HG02970 (cell line): ENCODE measurements at regions not wholly inside any gene's neighbourhood (a gene's known extent, or its start where the extent isn't known, plus 50 kb on each side); places are given as distances from the start of the nearest gene placed in this dataset.

ENCODE experiments used
- ATAC-seq: cut with Tn5 transposase; IDR thresholded peaks from one replicate; pipeline ENCODE4 v1.9.1; 2021; ENCODE audit warnings: mild to moderate bottlenecking, moderate library complexity, moderate number of reproducible peaks; ENCODE audit not compliant: unreplicated experiment, low FRiP score

DNA sequence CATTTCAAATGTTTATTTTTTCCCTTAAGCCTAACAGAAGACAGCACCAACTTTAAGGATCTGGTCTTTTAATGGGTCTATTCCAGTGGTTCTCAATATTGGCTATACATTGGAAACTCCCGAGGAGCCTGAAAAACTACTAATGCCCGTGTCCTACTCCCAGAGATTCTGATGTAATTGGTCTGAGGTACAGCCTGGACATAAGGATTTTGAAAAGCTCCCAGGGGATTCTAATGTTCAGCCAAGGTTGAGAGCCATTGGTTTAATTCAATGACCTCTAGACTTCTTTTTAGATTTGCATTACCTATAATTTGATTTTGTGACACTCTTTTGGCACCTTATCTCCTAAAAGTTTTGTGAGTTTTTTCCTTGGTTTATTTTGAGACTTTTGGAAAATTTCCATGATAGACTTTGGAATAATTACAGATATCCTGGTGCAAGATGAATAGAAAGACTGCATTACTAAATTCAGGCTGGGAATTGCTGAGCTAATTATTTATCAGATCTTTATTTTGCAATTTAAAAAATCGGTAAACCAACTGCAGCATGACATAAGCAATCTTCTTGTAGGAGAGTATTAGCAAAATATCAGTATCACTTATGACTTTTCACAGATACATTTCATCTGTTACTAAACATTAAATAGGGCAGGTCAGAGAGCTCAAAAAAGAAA lies 91.5 kb upstream of the ELL2 start:
- no peak for ATAC-seq

DNA sequence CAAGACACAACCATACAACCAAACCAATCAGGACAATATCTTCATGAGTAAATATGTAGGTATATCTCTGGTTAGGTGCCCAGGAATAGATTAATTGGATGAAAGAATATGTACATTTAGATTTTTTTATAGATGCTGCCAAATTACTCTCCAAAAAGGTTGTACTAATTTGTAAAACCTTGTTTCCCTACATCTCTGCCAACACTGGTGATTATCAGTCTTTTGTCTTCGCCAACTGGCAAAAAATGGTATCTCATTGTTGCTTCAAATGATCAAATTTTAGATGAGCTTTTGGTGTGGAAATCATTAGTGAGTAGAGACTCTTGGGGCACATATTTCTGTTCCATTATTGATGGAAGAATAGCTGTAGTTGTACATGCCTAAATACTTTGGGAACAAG lies 90.7 kb upstream of the ELL2 start:
- no peak for ATAC-seq

DNA sequence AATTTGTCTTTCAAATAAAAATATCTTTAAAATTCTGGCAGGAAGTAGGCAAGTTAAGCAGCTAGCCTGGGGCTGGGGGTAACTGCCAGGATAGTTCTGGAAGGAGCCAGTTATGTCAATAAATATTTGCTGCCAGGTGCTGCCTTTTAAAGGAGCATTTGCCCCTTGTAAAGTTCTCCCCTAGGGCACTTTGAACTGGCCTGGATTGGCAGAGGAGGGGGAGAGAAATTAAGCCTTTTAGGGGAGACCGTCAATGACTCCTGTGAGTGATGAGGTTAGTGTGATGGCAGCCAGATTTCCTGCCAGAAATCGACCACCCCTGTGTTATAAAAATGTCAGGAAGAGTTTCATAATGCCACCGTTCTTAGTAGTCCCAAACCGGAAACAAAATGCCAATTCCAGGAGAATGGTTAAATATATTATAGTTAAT lies 89.8 kb upstream of the ELL2 start:
- no peak for ATAC-seq

DNA sequence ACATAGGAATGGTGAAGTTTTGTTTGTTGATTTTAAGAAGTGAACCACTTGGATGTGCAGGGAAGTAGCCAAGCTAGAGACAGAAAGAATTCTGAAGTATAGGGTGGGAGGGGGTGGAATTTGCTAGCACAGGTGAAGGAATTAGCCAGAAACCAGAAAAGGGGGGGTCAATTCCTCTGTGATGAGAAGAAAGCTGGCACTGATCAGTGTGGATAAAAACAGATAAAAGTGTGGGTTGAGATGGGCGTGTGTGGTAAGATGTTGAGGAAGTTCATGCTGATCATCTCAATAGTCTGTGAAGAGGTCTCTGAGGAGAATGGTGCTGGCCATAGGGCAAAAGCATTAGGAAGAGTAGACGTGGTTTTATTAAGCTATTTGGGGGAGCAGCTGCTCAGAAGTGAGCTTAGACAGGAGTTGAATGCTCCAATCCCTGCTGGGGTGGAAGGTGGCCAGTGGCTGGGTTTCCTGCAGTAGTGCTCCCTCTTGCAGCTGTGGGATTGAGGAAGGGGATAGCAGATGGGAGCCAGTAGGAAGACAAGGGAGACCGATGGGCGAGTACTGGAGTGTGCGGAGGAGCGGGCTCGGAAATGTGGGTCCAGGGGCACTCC lies 88.7 kb upstream of the ELL2 start:
- ATAC-seq = no peak

DNA sequence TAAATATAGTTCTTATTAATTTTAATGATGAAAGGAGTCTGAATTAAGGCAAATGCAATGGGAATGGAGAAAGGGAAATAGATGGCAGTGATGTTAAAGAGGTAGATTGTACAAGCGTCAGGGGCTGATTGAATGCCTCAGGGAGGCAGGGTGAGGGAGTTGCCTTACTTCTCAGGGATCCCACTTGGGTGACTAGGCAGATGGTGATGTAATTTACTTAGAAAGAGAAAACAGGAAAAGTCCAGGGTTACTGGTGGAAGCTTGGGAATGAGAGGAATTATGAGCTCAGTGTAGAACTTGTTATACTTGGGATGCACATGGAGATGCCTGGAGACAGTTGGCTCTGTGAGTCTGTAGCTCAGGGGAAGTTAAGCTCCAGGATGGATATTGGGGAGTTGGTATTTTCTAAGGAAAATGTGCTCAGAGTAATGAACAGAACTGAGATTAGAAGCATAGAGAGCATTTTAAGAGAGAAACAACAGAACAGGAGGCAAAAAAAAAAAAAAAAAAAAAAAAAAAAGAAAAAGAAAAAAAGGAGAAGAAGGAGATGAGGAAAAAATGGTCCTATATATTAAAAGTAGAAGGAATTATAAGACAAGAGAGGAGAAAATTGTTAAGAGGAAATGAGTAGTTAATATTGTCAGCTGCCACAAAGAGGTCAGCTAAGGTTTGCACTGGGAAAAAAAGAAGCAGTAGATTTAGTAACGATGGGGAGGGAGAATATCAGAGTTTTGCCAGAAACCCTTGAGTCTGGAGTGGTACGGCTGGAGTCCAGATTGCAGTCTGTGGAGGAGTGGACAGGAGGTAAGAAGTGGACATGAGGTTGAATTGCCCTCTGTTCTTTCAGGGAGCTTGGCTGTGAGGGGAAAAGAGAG lies 88.0 kb upstream of the ELL2 start:
- ATAC-seq = no peak

DNA sequence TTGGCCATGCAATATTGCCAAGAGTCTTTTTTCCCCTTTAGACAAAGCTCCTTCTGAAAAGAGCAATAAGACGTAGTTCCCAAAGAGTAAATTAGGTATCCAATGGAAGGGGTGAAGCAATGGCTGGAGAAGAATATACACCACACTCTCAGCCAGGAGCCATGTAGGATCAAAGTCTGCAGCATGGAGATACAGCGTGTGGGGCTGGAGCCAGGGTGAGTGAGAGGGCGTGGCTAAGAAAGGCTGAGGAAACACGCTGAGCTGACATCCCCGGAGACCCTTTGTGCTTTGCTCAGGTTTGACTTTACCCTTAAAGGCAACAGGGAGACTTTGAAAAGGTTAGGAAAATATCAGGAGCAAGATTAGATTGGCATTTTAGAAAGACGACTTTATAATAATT lies 87.1 kb upstream of the ELL2 start:
- no peak for ATAC-seq

DNA sequence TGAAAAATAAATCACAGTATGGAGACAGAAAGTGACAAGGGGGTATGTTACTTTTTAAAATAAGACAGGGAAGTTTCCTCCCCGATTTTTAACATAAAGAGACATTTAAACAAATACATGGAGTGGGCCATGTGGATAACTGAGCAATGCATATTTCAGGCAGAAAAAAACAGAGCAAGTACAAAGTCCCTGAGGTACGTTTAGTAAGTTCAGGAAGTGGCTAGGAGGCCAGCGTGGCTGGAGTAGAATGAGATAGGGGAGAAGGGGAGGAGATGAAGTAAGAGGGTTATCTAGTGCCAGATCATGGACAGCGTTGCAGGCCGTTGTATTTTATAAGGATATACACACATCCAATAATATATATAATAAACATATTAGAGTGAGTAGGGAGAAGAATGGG lies 84.2 kb upstream of the ELL2 start:
- no peak for ATAC-seq

DNA sequence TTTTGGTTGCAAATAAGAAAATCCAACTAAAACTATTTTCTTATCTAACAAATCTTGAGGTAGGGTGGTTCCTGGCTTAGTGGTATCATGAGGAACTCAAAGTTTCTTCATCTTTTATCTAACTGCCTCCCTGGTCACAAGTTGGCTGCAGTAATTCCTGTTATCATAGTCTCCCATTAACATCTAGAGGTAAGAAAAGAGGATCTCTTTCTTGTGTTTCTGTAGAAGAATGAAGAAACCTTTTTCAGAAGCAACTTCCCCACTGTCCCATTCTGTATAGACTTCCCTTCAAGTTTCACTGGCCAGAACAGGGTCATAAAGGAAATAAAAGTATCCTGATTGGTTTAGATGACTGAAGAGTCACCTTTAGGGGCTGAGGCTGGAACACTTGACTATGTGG lies 81.8 kb upstream of the ELL2 start:
- ATAC-seq = no peak

DNA sequence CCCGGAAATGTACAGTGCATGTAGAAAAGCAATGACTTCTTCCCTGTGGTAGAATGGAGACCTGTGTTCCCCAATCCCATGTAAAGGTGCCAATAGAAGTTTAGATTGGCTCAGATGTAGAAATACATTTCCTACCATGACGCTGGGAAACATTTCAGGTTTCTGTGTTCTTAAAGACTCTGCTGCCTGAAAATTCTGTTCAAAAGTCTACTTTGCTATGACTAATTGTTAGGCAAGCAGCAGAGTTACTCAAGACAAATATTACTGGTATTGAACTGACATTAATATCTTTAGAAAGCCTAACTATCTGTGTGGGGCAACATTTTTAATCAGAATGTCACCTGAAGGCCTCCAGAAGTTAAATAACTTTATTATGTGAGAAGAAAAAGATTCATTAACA lies 75.5 kb upstream of the ELL2 start:
- no peak for ATAC-seq

DNA sequence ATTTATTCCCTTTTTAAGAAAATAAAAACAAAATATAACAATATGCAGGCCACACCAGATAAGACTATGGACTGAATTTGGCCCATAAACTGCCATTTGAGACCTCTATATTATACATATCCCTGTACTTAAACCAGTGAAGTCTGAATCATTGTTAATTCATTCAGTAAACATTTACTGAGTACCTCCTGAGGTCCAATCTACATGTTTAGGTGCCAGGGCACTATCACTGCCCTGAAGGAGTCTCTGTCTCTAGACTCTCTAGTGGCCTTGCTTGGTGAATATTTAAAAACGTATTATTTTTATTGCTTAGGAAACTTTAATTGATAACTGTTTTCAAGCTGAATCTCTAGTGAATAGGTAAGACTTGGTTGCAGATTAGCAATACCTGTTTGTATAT lies 74.7 kb upstream of the ELL2 start:
- ATAC-seq = no peak

DNA sequence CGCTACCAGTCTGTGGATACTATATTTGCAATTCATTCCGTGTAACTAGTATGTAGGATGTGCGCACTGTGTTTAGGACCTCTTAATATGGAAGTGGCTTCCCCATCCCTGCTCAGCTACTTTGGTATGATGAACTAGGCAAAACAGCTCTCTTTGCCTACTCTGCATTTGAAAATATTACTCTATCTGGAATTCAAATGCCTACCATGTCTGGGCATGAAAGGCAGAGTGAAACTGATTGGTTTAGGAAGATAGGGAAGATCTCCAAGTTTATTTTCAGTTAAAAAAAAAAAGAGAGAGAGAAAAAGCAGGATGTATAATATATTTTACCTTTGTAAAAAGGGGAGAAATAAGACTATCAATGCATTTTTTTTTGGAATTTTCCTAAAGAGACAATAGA lies 74.1 kb upstream of the ELL2 start:
- no peak for ATAC-seq

DNA sequence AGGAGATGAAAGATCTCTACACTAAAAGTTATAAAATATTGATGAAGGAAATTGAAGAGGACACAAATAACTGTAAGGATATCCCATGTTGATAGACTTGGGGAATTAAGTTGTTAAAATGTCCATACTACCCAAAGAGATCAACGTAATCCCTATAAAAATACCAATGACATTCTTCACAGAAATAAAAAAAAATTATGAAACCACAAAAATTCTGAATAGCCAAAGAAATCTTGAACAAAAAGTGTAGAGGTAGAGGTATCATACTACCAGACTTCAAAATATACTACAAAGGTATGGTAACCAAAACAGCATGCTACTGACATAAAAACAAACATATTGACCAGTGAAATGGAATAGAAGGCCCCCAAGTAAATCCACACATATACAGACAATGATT lies 71.5 kb upstream of the ELL2 start:
- no peak for ATAC-seq

DNA sequence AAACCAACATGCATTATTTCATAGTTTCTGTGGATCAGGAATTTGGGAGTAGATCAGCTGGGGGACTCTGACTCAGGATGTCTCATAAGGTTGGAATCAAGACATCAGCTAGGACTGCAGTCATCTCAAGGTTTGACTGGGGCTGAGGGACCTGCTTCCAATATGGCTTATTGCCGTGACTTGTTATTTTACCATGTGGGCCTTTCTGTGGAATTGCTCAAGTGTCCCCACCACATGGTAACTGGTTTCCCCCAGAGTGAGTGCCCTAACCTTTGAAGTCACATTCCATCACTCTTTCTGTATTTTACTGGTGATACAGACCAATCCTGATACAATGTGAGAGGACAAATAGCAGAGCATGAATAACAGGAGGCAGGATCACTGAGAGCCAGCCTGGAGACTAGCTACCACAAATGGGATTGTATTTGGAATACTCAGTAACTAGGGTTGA lies 70.2 kb upstream of the ELL2 start:
- no peak for ATAC-seq

DNA sequence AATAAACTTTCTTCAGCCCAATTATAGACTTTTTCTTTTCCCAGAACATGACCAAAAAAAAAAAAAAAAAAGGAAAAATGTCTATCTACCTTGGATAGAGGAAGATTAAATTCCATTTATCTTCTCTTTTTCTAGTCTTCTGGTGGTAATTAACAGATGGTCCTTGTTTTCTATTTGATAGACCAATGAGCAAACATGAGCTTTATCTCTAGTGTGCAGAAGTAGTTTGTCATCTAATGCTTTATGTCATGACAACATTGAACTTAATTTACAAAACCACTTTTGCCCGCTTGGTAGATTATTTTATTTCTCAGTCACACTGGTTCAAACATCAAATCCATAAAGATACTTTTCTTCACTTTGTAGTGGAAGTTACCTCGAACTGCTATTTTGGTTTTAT lies 69.5 kb upstream of the ELL2 start:
- ATAC-seq = no peak

DNA sequence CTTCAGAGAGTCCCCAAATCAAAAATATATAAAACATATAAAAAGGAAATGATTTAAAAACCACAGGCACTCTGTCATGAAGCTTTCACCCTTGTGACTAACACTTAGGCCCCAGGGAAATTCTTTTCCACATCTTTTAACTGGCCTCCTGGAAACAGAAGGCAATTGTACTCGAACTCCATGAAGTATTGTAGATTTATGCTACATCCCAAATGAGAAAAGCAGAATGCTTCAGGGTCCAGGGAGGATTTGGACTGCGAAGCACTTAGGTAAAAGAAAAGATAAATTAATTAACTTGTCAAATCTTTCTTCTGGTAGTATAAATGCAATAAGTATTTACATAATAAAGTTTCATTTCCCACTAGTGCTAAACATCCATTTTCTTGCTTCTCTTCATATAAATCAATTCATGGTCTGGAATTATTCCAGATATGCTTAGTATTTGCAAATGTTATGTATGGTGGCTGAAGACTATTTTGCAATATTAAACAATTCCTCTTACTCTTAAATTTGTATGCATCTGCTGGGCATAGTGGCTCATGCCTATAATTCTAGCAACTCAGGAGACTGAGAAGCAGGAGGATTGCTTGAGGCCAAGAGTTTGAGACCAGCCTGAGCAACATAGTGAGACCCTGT lies 64.9 kb upstream of the ELL2 start:
- ATAC-seq = no peak

DNA sequence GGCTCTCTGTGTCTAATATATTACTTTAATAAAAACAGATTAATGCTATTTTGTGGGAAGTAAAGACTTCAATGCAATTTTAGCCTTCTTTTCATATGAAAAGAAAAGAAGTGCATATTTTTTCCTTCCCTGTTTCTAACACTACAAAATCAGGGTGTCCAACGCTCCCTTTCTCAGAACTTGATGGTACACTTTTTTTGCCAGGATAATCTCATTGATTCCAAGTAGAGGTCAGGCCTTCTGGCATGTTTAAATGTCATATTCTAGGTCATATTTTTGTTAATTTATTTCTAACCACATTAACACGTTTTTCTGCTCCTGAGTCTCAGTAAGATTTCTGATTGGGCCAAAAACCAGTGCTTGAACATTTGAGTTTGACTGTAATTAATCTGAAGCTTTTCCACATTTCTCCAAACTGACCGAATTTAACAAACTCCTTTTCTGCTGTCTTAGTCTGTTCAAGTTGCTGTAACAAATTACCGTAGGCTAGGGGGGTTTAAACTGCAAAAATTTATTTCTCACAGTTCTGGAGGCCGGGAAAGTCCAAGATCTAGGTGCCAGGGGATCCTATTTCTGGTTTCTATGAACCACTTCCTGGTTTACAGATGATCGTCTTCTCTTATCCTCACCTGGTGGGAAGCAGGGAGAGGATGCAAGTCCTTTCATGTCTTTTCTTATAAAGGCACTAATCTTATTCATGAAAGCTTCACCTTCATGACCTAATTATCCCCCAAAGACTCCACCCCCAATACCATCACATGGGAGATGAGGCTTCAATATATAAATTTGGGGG lies 63.2 kb upstream of the ELL2 start:
- no peak for ATAC-seq

DNA sequence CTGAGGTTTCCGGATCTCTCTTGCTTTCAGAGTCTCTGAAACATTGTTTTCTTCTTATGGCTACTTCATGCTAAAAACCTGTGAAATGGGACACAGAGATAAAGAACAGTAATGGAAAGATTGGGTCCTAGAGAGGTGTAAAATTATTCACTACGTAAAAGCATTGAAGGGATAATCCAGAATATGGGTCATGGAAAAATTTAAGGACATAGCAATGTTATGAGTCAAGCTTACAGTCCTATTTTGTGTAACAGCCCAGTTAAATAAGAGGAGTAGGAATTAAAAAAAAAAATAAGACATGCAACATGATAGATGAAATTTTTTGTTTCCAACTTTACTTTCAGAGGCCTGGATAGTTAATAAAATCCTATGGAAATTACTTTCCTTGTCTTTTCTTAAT lies 61.9 kb upstream of the ELL2 start:
- ATAC-seq = no peak

DNA sequence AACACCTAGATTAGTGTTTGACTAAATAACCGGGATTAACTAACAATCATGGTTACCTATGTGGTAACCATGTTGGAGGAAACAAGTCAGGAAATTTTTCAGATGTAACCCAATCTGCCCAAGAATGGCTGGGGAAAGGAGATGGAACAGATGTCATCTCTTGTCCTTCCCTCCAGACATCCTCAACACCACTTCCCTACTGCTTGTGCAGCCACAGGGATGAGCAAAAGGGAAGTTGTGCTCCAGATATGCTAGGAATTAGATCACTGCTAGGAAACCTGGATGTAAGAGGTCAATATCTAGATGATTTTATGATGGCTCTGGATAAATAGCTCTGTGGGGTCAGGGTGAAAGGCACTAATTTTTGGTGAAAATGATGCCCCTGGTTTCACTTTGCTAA lies 61.3 kb upstream of the ELL2 start:
- ATAC-seq = no peak

DNA sequence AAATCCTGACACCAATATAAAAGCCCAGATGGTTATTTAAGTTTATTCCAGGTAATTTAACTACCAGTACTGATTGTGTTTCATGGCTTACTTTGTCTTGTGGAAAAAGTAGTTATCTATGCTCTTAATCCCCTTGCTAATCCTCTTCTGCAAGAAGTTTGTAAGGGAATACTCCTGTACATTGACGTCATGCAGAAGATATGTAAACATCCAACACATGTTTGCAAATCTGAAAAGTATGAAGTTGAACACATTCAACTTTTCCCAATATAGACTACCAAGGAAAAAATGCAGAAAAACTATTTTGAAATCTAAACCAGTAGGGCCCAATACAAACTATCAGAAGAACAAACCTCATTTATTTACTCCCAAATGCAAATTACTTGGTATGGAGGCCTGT lies 56.3 kb upstream of the ELL2 start:
- no peak for ATAC-seq

DNA sequence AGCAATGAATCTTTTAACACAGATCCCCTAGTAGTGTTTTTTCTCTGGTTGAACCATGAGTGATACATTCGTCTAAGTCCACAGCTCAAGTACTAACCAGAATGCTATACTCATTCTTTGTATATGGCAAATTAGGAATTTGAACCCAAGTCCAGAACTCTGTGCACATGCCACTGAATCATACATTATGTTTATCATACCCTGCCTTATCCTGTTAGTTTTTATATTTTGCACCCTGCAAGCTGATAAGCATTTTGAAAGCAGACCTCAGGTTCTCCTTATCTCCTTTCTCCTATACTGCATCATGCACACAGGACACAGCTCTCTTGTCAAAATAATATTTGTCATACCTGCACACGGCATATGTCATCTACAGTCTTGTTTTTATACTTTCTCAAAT lies 54.6 kb upstream of the ELL2 start:
- no peak for ATAC-seq
